Activated CD8-positive, alpha-beta memory T cell treated with anti-CD3 and anti-CD28 coated beads, Interleukin-2, amount 50 U/mL, for 1 hour (primary cell): ENCODE measurements at regions not wholly inside any gene's neighbourhood (a gene's known extent, or its start where the extent isn't known, plus 50 kb on each side); places are given as distances from the start of the nearest gene placed in this dataset.
"Not testable (repeated sequence)": the region's sequence is repeated elsewhere in the genome, so short reads cannot be mapped to it uniquely, and the experiment has no call there.

ENCODE experiments used
- DNase-seq: peaks from one replicate; pipeline ENCODE4 v3.0.0-alpha.2; 2020; ENCODE audit errors: extremely low read depth

- DNase-seq, result no peak
Measured at GRCh38 chr11:57871231-57871630, 109.6 kb downstream of the CTNND1 start.

DNA sequence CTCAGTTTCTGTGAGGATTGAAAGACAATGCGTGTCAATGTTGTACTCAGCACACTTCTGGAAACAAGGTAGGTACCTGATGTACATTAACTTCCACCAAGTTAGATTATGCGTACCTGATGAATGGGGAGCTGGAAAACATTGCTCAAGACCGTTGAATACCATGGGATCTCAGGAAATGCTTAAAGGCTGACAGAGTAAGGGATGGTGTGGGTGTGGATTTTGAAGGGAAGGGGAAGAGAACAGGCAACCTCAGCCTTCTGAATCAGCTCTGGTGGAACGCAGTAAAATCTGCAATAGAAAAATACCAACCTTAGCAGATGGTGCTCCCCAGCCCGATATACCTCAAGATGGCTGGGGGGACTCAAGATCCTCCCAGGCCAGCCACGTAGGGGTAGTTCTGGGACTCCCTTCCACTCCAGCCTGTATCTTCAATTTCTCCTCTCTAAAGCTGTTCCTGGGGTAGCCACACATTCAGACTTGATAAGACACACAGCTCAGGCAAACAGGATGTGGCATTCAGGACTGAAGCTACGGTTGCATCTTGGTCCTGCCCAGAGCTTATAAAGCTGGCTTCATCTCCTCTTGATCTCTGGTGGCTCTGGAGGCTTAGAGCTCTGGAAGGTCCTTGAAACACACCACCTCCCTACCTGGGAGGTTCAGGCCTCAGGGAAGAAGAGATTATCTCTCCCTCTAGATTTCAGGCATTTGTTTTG is 111.8 kb downstream of the CTNND1 start:
- DNase-seq, result no peak

- DNase-seq, result no peak
Measured at GRCh38 chr11:57874981-57875380, 113.4 kb downstream of the CTNND1 start.

DNA sequence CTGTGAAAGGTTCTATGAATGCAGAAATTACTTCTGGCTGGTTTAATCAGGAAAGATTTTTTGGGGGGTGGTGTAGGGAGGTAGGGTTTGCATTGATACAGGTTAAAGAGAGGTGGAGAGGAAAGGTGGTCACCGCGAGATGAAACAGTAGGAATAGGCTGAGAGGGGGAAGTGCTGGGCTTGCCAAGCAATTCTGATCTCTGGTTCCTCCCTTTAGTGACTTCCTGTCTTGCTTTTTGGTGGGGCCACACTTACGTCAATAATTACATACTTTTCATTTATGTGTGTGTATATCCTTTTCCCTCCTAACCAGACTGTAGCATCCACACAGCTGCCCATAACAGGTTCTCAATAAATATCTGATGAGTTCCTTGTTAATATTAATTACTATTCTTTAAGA is 120.0 kb downstream of the CTNND1 start:
- DNase-seq, result no peak

GRCh38 chr11:57883630-57884029 is 122.0 kb downstream of the CTNND1 start:
- DNase-seq, result no peak

DNA sequence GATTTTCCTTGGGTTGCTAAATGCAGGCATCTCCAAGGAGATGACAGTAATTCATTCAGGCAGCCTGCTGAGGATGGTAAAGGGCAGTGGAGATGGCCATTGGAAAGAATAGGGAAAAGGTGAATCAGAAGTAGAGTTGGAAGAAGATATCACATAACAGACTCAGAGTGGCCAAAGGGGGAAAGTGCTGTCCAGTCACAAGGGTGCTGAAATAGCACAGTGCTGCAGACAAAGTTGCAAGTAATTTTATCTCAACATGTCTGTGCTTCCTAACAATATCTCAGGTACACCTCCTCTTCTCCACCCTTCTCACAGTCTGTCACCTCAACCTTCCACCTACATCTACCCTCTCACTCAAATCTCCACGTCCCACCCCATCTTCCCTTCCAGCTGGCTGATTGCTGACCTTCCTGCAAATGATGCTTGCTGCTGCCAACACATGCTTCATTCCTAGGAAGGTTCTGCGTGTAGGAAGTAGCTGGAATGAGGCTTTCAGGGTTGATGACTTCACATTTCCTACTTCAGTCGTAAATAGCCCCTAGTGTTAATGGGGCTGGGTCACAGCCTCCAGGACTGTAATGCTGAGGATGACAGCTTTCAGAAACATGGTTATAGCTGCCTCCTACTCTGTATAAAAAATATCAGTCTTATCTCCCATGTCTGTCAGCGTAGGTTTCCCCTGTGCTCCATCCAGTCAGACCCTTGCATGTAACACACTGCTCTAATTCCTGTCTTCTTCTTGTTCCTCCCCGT is 123.9 kb downstream of the CTNND1 start:
- no peak for DNase-seq

DNA sequence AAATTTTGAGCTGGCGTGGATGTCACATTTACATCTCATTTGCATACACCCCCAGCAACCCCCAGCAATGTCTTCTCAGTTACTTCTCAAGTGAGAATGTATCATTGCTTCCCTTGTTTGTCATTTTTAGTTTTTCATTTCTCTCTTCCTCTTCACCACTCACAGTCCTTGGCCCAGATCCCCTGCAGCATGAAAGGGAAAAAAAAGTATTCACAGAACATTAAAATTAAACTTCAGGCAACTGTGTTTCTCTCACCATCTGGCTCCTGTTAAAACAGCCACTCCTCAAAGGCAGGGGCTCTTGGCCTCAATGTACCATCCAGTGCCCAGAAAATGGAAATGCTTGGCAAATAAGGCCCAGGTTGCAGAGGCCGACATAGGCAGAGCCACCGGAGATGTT is 126.8 kb downstream of the CTNND1 start:
- DNase-seq, result no peak

DNA sequence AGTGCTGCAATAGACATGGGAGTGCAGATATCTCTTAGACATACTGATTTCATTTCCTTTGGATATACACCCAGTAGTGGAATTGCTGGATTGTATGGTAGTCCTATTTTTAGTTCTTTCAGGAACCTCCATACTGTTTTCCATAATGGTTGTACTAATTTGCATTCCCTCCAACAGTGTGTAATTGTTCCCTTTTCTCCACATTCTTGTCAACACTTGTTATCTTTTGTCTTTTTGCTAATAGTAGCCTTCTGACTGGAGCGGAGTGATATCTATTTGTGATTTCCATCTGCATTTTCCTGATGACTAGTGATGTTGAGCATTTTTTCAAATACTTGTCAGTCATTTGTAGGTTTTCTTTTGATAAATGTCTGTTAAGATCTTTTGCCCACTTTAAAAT is 128.9 kb downstream of the CTNND1 start:
- DNase-seq, result no peak

GRCh38 chr11:57893200-57893599 is 130.5 kb upstream of the OR9Q1 start:
- not testable (repeated sequence) for DNase-seq

GRCh38 chr11:57896361-57897145 is 127.1 kb upstream of the OR9Q1 start:
- DNase-seq, result no peak

DNA sequence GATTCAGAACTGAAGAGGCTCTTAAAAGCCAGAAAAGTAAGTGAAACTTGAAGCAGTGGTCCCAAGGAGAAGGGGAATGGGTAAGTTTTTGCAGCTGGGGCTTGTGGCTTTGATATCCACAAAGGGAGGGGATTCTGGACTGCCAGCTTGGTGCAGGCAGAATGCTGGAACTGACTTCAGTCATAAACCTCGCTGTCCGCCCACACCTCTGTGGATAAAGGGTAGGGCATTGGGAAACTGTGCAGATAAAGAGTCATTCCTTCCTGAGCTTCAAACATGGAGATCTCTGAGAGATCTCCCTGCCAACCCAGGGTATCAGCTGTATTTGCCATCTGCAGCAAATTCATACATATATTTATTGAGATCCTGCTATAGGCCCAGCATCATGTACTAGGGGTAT is 124.3 kb upstream of the OR9Q1 start:
- DNase-seq, result no peak

GRCh38 chr11:57900320-57900719 is 123.4 kb upstream of the OR9Q1 start:
- DNase-seq, result no peak

DNA sequence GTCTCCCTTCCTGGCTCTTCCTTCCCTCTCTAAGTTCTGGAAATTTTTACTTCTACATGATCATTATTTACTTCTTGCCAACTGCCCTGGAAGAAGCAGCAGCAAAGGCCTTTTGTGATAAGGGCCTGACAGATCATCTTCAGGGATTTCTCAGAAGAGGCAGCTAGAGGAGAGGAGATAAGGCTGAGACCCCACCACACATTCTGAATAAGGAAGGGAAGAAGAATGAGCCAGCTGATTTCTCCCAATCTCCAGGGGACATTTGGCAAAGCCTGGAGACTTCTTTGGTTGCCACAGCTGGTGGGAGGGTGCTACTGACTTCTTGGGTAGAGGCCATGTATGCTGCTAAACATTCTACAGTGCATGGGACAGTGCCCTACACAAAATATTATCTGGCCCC is 122.4 kb upstream of the OR9Q1 start:
- DNase-seq, result no peak

GRCh38 chr11:57901756-57902155 is 121.9 kb upstream of the OR9Q1 start:
- no peak for DNase-seq

- DNase-seq, result no peak
Measured at GRCh38 chr11:57903011-57903410, 120.7 kb upstream of the OR9Q1 start.

DNA sequence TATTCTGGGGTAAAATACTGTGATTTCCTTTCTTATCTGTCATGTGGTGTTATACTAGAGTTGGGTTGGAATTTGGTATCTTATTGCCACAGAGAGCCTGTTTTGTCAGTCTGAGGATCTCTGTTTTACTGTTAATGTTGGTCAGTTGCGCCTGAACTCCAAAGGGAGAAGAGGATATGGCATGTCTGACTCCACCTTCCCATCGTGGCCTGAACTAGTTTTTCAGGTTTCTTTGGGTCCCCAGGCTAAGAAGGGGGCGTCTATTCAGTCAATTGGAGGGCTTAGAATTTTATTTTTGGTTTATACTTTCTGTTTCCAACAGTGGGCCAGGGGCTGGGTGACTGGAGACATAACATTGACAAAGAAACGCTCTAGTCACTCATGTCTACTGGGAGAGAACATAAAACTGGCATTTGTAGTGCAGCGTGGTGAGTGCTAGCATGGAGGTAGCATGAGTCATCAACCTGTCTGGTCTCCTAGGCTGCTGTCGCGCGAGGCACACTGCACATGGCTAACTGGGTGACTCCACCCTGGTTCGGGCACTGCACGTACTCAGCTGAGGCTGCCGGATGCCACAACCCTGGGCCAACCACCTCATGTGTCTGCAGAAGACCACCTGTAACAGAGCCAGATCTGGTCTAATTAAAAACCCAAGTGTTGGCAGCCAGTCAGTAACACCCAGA is 120.1 kb upstream of the OR9Q1 start:
- DNase-seq, result peak; percentile 0

DNA sequence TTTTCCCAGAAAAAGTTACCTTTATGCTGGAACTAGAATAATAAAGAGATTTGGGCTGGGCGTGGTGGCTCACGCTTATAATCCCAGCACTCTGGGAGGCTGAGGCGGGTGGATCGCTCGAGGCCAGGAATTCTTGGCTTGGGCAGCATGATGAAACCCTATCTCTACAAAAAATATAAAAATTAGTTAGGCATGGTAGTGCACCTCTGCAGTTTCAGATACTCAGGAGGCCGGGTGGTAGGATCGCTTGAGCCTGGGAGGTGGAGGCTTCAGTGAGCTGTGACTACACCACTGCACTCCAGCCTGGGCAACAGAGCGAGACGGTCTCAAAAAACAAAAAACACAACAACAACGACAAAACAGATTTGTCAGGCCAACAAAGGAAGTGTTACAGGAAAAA is 119.3 kb upstream of the OR9Q1 start:
- DNase-seq, result no peak

DNA sequence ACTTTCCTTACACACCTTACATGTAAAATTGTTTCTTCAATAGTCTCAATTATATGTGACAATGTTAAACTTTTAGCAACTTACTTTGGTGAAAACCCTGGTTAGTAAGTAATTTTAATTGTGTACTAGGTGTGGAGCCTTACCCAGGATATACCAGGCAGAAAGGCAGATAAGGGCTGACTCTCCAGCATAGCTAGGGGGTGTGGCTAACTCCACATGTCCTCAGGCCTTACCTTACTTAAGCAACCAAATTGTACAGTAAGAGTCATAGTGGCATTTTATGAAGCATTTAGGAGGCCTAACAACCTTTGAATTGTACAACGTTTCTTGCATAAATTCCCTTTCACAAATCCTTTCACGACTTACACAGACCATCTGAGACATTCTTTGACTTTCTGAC is 118.2 kb upstream of the OR9Q1 start:
- DNase-seq, result no peak

GRCh38 chr11:57908399-57908798 is 115.3 kb upstream of the OR9Q1 start:
- not testable (repeated sequence) for DNase-seq

GRCh38 chr11:57911522-57911921 is 112.2 kb upstream of the OR9Q1 start:
- DNase-seq, result not testable (repeated sequence)

- no peak for DNase-seq
Measured at GRCh38 chr11:57913715-57914704, 109.7 kb upstream of the OR9Q1 start.
